Trophoblast cell (in vitro differentiated cells and primary cell): ENCODE measurements at regions not wholly inside any gene's neighbourhood (a gene's known extent, or its start where the extent isn't known, plus 50 kb on each side); places are given as distances from the start of the nearest gene placed in this dataset.

Experiments used
- DNase-seq, 2 donors: peaks; one replicate each; pipeline ENCODE4 v3.0.0-alpha.2; 2016
- H2AFZ ChIP-seq: 2 replicates; pipeline ENCODE4 v1.6.1; 2013; ENCODE audit warnings: low read length, moderate library complexity, mild to moderate bottlenecking; ENCODE audit not compliant: insufficient read depth, poor library complexity
- H2AK5ac ChIP-seq: 2 replicates; pipeline ENCODE4 v1.6.1; 2013; ENCODE audit warnings: mild to moderate bottlenecking, low read length
- H2BK120ac ChIP-seq: 2 replicates; pipeline ENCODE4 v1.6.1; 2013; ENCODE audit warnings: low read length, mild to moderate bottlenecking, moderate library complexity; ENCODE audit not compliant: insufficient read depth, poor library complexity
- H2BK12ac ChIP-seq: 2 replicates; pipeline ENCODE4 v1.6.1; 2013; ENCODE audit warnings: mild to moderate bottlenecking, low read length, moderate library complexity
- H2BK5ac ChIP-seq: 2 replicates; pipeline ENCODE4 v1.6.1; 2013; ENCODE audit warnings: low read length, low read depth, moderate library complexity, mild to moderate bottlenecking; ENCODE audit not compliant: poor library complexity
- H3K14ac ChIP-seq: 2 replicates; pipeline ENCODE4 v1.6.1; 2013; ENCODE audit warnings: mild to moderate bottlenecking, low read length
- H3K18ac ChIP-seq: 2 replicates; pipeline ENCODE4 v1.6.1; 2013; ENCODE audit warnings: mild to moderate bottlenecking, low read length
- H3K23ac ChIP-seq: 2 replicates; pipeline ENCODE4 v1.6.1; 2013; ENCODE audit warnings: low read length
- H3K27ac ChIP-seq: 2 replicates; pipeline ENCODE4 v1.5.1; 2013; ENCODE audit warnings: low read depth, mild to moderate bottlenecking, inconsistent platforms, low read length, moderate library complexity
- H3K27me3 ChIP-seq: 2 replicates; pipeline ENCODE4 v1.6.1; 2013; ENCODE audit warnings: inconsistent platforms, mild to moderate bottlenecking, low read length, moderate library complexity; ENCODE audit not compliant: insufficient read depth
- H3K36me3 ChIP-seq, 2 experiments: 1 replicate in 1 of 2; 2 replicates in 1 of 2; pipeline ENCODE4 v1.6.1; 2013; ENCODE audit warnings: low read length in 2 of 2, mild to moderate bottlenecking in 2 of 2, moderate library complexity in 1 of 2; ENCODE audit not compliant: insufficient read depth in 2 of 2, control insufficient read depth in 1 of 2
- H3K4ac ChIP-seq: 2 replicates; pipeline ENCODE4 v1.6.1; 2013; ENCODE audit warnings: low read depth, mild to moderate bottlenecking, low read length, moderate library complexity
- H3K4me1 ChIP-seq, 2 experiments: 1 replicate in 1 of 2; 2 replicates in 1 of 2; pipeline ENCODE4 v1.6.1; 2013; ENCODE audit warnings: low read length in 2 of 2, mild to moderate bottlenecking in 2 of 2, moderate library complexity in 1 of 2; ENCODE audit not compliant: insufficient read depth in 2 of 2, control insufficient read depth in 1 of 2
- H3K4me2 ChIP-seq: 2 replicates; pipeline ENCODE4 v1.6.1; 2013; ENCODE audit warnings: inconsistent platforms, mild to moderate bottlenecking, low read length, moderate library complexity
- H3K4me3 ChIP-seq: 2 replicates; pipeline ENCODE4 v1.5.1; 2013; ENCODE audit warnings: mild to moderate bottlenecking, low read depth, low read length, inconsistent platforms
- H3K79me1 ChIP-seq: one replicate; pipeline ENCODE4 v1.6.1; 2013; ENCODE audit warnings: low read length
- H3K79me2 ChIP-seq: 2 replicates; pipeline ENCODE4 v1.6.1; 2013; ENCODE audit warnings: low read length, mild to moderate bottlenecking; ENCODE audit not compliant: control insufficient read depth, insufficient read depth, poor library complexity
- H3K9ac ChIP-seq: 2 replicates; pipeline ENCODE4 v1.6.1; 2013; ENCODE audit warnings: mild to moderate bottlenecking, low read length
- H3K9me3 ChIP-seq: 2 replicates; pipeline ENCODE4 v1.6.1; 2013; ENCODE audit warnings: low read depth, mild to moderate bottlenecking, control low read depth, inconsistent platforms, low read length; ENCODE audit not compliant: insufficient read depth
- H4K12ac ChIP-seq: 2 replicates; pipeline ENCODE4 v1.6.1; 2013; ENCODE audit warnings: low read depth, mild to moderate bottlenecking, low read length, moderate library complexity
- H4K8ac ChIP-seq: 2 replicates; pipeline ENCODE4 v1.6.1; 2013; ENCODE audit warnings: low read depth, mild to moderate bottlenecking, low read length, moderate library complexity
- H4K91ac ChIP-seq: one replicate; pipeline ENCODE4 v1.6.1; 2013; ENCODE audit warnings: low read depth, mild to moderate bottlenecking, low read length, moderate library complexity
- WGBS: extraction: QIAGEN DNeasy Blood & Tissue Kit; methylation state at CpG from one replicate; pipeline ENCODE4 v1.1.7; 2013; ENCODE audit warnings: missing lambda C conversion rate; ENCODE audit not compliant: insufficient read length, insufficient coverage; ENCODE audit errors: extremely low coverage; 5-methylcytosine and 5-hydroxymethylcytosine counted together

DNA sequence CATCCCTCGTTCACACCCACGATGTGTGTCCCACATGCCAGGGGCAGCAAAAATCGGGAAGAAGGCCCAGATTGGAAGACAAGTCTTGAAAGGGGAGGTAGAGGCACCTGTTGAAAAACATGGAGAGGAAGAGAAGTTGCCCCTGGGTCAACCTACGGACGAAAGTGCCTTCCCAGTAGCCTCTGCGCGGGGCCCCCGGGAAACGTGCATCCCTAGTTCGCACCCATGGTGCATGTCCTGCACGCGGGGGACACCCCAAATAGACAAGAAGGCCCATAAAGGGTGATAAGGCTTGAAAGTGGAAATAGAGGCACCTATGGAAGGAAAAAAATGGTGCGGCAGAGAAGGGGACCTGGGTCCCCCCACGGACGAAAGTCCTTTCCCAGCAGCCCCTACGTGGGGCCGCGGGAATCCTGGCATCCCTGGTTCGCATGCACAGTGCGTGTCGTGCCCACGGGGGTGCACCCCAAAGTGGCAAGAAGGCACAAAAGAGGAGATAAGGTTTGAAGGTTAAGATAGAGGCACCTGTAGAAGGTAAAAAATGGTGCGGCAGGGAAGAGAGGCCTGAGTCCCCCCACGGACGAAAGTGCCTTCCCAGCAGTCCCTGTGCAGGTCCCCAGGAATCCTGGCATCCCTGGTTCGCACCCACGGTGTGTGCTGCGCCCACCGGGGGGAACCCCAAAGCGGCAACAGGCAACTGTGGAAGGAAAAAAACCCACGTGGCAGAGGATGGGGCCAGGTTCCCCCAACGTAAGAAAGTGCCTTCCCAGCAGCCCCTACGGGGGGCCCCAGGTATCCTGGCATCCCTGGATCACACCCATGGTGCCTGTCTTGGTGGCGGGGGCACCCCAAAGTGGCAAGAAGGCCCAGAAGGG, 278.3 kb downstream of the ALG10 start:
- WGBS: no CpG with 5 or more reads among the region's 34 CpGs
- Histone ChIP-seq H3K27ac (no peak overlapping the region), H3K9me3 (peaks cover 99% of the 10 kb centered on the region), H4K91ac (no peak overlapping the region), H3K79me1 (no peaks in the 10 kb centered on the region), H4K12ac (no peak overlapping the region), H3K4ac (no peak overlapping the region), H2BK120ac (no peak overlapping the region), H2AK5ac (no peak overlapping the region), H2BK5ac (no peak overlapping the region), H3K27me3 (no peaks in the 10 kb centered on the region), H3K4me1 (no peaks in the 10 kb centered on the region), H3K4me3 (no peak overlapping the region), H3K9ac (no peak overlapping the region), H3K4me2 (no peak overlapping the region), H2BK12ac (no peak overlapping the region), H3K36me3 (no peaks in the 10 kb centered on the region), H3K23ac (no peak overlapping the region), H3K18ac (no peak overlapping the region), H4K8ac (no peak overlapping the region), H2AFZ (no peak overlapping the region), H3K14ac (no peak overlapping the region), H3K79me2 (no peaks in the 10 kb centered on the region)
- DNase-seq: no peak

DNA sequence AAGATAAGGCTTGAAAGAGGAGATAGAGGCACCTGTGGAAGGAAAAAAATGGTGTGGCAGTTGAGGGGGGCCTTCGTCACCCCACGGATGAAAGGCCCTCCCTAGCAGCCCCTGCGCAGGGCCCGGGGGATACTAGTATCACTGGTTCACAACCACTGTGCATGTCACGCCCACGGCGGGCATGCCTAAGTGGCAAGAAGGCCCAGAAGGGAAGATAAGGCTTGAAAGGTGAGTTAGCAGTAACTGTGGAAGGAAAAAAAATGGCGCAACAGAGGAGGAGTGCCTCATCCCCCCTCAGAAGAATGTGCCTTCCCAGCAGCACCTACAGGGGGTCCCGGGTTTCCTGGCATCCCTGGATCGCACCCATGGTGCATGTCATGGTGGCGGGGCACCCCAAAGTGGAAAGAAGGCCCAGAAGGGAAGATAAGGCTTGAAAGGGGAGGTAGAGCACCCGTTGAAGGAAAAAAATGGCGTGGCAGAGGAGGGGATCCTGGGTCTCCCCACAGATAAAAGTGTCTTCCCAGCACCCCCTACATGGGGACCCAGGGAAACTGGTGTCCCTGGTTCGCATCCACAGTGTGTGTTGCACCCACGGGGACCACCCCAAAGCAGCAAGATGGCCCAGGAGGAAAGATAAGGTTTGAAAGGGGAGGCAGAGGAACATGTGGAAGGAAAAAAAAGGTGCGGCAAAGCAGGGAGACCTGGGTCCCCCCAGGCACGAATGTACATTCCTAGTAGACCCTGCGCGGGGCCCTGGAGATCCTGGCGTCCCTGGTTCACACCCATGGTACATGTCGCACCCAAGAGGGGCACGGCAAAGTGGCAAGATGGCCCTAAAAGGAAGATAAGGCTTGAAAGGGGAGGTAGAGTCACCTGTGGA, 279.2 kb downstream of the ALG10 start:
- no peak for DNase-seq
- H3K4ac ChIP-seq: no peak overlapping the region
- no peak overlapping the region for H3K18ac ChIP-seq

DNA sequence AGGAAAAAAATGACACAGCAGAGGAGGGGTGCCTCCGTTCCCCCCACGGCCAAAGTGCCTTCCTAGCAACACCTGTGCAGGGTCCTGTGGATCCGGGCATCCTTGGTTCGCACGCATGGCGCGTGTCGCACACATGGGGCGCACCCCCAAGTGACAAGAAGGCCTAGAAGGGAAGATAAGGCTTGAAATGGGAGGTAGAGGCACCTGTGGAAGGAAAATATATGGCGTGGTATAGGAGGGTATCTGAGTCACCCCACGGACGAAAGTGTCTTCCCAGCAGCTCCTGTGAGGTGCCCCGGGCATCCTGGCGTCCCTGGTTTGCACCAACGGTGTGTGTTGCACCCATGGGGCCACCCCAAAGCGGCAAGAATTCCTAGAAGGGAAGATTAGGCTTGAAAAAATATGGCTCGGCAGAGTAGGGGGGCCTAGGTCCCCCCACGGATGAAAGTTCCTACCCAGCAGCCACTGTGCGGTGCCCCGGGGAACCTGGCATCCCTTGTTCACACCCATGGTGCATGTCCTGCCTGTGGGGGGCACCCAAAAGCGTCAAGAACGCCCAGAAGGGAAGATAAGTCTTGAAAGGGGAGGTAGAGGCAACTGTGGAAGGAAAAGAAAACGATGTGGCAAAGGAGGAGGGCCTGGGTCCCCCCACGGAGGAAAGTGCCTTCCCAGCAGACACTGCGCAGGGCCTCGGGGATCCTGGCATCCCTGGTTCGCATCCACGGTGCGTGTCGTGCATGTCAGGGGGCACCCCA, 280.0 kb downstream of the ALG10 start:
- no peak overlapping the region for H2AK5ac ChIP-seq
- no peak overlapping the region for H3K27ac ChIP-seq
- no peak overlapping the region for H2BK5ac ChIP-seq
- no peak overlapping the region for H2BK12ac ChIP-seq
- no peak overlapping the region for H3K23ac ChIP-seq
- WGBS: no CpG with 5 or more reads among the region's 30 CpGs
- H3K4me3 ChIP-seq: no peak overlapping the region
- H3K79me1 ChIP-seq: no peaks in the 10 kb centered on the region
- no peak overlapping the region for H3K4me2 ChIP-seq
- no peaks in the 10 kb centered on the region for H3K79me2 ChIP-seq
- no peaks in the 10 kb centered on the region for H3K4me1 ChIP-seq
- H3K27me3 ChIP-seq: no peaks in the 10 kb centered on the region
- H3K36me3 ChIP-seq: no peaks in the 10 kb centered on the region
- no peak overlapping the region for H3K4ac ChIP-seq
- H3K9ac ChIP-seq: no peak overlapping the region
- no peak overlapping the region for H4K12ac ChIP-seq
- no peak overlapping the region for H2BK120ac ChIP-seq
- peaks cover 99% of the 10 kb centered on the region for H3K9me3 ChIP-seq
- H4K91ac ChIP-seq: no peak overlapping the region
- H2AFZ ChIP-seq: no peak overlapping the region
- no peak for DNase-seq
- H3K18ac ChIP-seq: no peak overlapping the region
- no peak overlapping the region for H3K14ac ChIP-seq
- H4K8ac ChIP-seq: no peak overlapping the region

More for the DNA sequence above, 279.2 kb downstream of the ALG10 start:
- WGBS: no CpG with 5 or more reads among the region's 22 CpGs
- no peaks in the 10 kb centered on the region for H3K36me3 ChIP-seq
- H4K8ac ChIP-seq: no peak overlapping the region
- no peak overlapping the region for H4K12ac ChIP-seq
- H3K79me1 ChIP-seq: no peaks in the 10 kb centered on the region
- H3K4me1 ChIP-seq: no peaks in the 10 kb centered on the region
- no peak overlapping the region for H3K23ac ChIP-seq
- H3K4me3 ChIP-seq: no peak overlapping the region
- no peak overlapping the region for H3K14ac ChIP-seq
- no peak overlapping the region for H2AK5ac ChIP-seq
- no peaks in the 10 kb centered on the region for H3K27me3 ChIP-seq
- no peak overlapping the region for H3K9ac ChIP-seq
- no peak overlapping the region for H2AFZ ChIP-seq
- no peak overlapping the region for H3K27ac ChIP-seq
- H2BK12ac ChIP-seq: no peak overlapping the region
- no peak overlapping the region for H3K4me2 ChIP-seq
- H2BK120ac ChIP-seq: no peak overlapping the region
- H2BK5ac ChIP-seq: no peak overlapping the region
- no peak overlapping the region for H4K91ac ChIP-seq
- peaks cover 99% of the 10 kb centered on the region for H3K9me3 ChIP-seq
- no peaks in the 10 kb centered on the region for H3K79me2 ChIP-seq

DNA sequence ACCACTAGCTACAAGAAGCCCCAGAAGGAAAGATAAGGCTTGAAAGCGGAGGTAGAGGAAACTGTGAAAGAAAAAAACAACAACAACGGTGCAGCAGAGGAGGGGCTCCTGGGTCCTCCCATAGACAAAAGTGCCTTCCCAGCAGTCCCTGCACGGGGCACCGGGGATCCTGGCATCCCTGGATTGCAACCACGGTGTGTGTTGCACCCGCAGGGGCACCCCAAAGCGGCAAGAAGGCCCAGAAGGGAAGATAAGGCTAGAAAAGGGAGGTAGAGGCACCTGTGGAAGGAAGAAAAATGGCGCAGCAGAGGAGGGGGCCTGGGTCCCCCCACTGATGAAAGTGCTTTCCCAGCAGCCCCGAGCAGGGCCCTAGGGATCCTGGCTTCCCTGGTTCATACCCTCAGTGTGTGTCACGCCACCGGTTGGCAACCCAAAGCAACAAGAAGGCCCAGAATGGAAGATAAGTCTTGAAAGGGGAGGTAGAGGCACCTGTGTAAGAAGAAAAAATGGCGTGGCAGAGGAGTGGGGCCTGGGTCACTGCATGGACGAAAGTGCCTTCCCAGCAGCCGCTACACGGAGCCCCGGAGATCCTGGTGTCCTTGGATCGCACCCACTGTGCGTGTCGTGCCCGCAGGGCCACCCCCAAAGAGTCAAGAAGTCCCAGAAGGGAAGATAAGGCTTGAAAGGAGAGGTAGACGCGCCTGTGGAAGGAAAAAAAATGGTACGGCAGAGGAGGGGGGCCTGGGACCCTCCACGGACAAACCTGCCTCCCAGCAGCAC, 281.0 kb downstream of the ALG10 start:
- H3K27me3 ChIP-seq: no peaks in the 10 kb centered on the region
- no peak overlapping the region for H3K4ac ChIP-seq
- H2BK5ac ChIP-seq: no peak overlapping the region
- H3K14ac ChIP-seq: no peak overlapping the region
- WGBS: no CpG with 5 or more reads among the region's 24 CpGs
- H3K36me3 ChIP-seq: no peaks in the 10 kb centered on the region
- peaks cover 99% of the 10 kb centered on the region for H3K9me3 ChIP-seq
- H3K4me2 ChIP-seq: no peak overlapping the region
- H4K8ac ChIP-seq: no peak overlapping the region
- no peak overlapping the region for H2BK120ac ChIP-seq
- H4K12ac ChIP-seq: no peak overlapping the region
- H2AK5ac ChIP-seq: no peak overlapping the region
- H4K91ac ChIP-seq: no peak overlapping the region
- no peak overlapping the region for H3K9ac ChIP-seq
- no peak overlapping the region for H2AFZ ChIP-seq
- H3K18ac ChIP-seq: no peak overlapping the region
- no peaks in the 10 kb centered on the region for H3K4me1 ChIP-seq
- H3K79me2 ChIP-seq: no peaks in the 10 kb centered on the region
- H3K79me1 ChIP-seq: no peaks in the 10 kb centered on the region
- H3K27ac ChIP-seq: no peak overlapping the region
- DNase-seq: no peak
- no peak overlapping the region for H3K23ac ChIP-seq
- no peak overlapping the region for H3K4me3 ChIP-seq
- H2BK12ac ChIP-seq: no peak overlapping the region
